GM12878 (cell line): ENCODE measurements at regions not wholly inside any gene's neighbourhood (a gene's known extent, or its start where the extent isn't known, plus 50 kb on each side); places are given as distances from the start of the nearest gene placed in this dataset.

Experiments
- ATAC-seq: fragments of 200-7000 bp; cut with Tn5 transposase; 3 replicates; pipeline ENCODE4 v1.9.1; 2020; ENCODE audit warnings: mild to moderate bottlenecking, moderate library complexity
- BruUV-seq: library from RNA; stranded (reverse); fragments of 400-500 nt; replicated peaks from 2 replicates; lab custom pipeline; 2021; lab: Mats Ljungman, UMichigan
- CTCF ChIA-PET: fragments of 300-600 bp; sonication (Branson Sonifier 250); formaldehyde crosslinking; extraction: SDS; loops from one replicate; lab custom pipeline; 2021; ENCODE audit warnings: inconsistent platforms; lab: Yijun Ruan, JAX
- POLR2A ChIA-PET: fragments of 350-600 bp; formaldehyde crosslinking; extraction: SDS; loops from one replicate; lab custom pipeline; 2021; ENCODE audit warnings: inconsistent platforms; lab: Charles Lee
- RAD21 ChIA-PET: fragments of 300-600 bp; sonication (Branson Sonifier 250); formaldehyde crosslinking; loops from one replicate; lab custom pipeline; 2023; ENCODE audit warnings: antibody characterized with exemption; ENCODE audit not compliant: unreplicated experiment; lab: Charles Lee
- SMC1A ChIA-PET: fragments of 300-600 bp; sonication (Branson Sonifier 250); formaldehyde crosslinking; loops from one replicate; lab custom pipeline; 2023; ENCODE audit not compliant: unreplicated experiment, uncharacterized antibody; lab: Charles Lee
- DNase-seq: peaks from one replicate; pipeline ENCODE4 v3.0.0-alpha.2; 2011; ENCODE audit warnings: low read depth, low spot score
- FAIRE-seq: peaks from 3 replicates; lab custom pipeline; 2011; peaks lifted over from hg19 to GRCh38; lab: Jason Lieb, UNC
- H2AFZ ChIP-seq: 2 replicates; pipeline ENCODE4 v1.6.0; 2011; ENCODE audit warnings: low read depth, low read length, control low read depth; ENCODE audit not compliant: control insufficient read depth
- H3K27ac ChIP-seq: 2 replicates; pipeline ENCODE4 v1.5.1; 2011; ENCODE audit warnings: control low read depth; ENCODE audit not compliant: control insufficient read depth, insufficient read depth
- H3K27me3 ChIP-seq, 2 experiments: replicated peaks in 1 of 2; 2 replicates each; pipeline versions ENCODE4 v1.6.0 to v1.6.1; 2011; ENCODE audit warnings: low read length in 1 of 2; ENCODE audit not compliant: control insufficient read depth in 2 of 2, insufficient read depth in 2 of 2
- H3K36me3 ChIP-seq, 2 experiments: 2 replicates each; pipeline ENCODE4 v1.5.1; 2011; ENCODE audit warnings: low read length in 1 of 2; ENCODE audit not compliant: control insufficient read depth in 2 of 2, insufficient read depth in 2 of 2
- H3K4me1 ChIP-seq: 2 replicates; pipeline ENCODE4 v1.6.1; 2011; ENCODE audit warnings: mild to moderate bottlenecking, low read length, moderate library complexity, mixed read lengths; ENCODE audit not compliant: control insufficient read depth, insufficient read depth
- H3K4me2 ChIP-seq: 2 replicates; pipeline ENCODE4 v1.6.0; 2011; ENCODE audit warnings: control low read depth; ENCODE audit not compliant: control insufficient read depth, insufficient read depth
- H3K4me3 ChIP-seq: fragments of 200-600 bp; sonication (generic); 2 replicates; pipeline ENCODE4 v1.5.1; 2016
- H3K79me2 ChIP-seq: 2 replicates; pipeline ENCODE4 v1.6.0; 2011; ENCODE audit warnings: low read length; ENCODE audit not compliant: control insufficient read depth, insufficient read depth
- H3K9ac ChIP-seq: 2 replicates; pipeline ENCODE4 v1.8.0; 2011; ENCODE audit warnings: low read length, control low read depth, mixed read lengths; ENCODE audit not compliant: control insufficient read depth, insufficient read depth
- H3K9me3 ChIP-seq: replicated peaks from 3 replicates; pipeline ENCODE4 v1.5.1; 2011; ENCODE audit warnings: mild to moderate bottlenecking, low read length; ENCODE audit not compliant: control insufficient read depth, insufficient read depth
- H4K20me1 ChIP-seq: 2 replicates; pipeline ENCODE4 v1.6.0; 2011; ENCODE audit not compliant: control insufficient read depth, insufficient read depth
- CEBPZ ChIP-seq: fragments of 150-350 bp; IDR thresholded peaks from 2 replicates; pipeline ENCODE4 v1.6.1; 2016; ENCODE audit warnings: low read depth, low read length
- ELK1 ChIP-seq: IDR thresholded peaks from 2 replicates; pipeline ENCODE4 v1.6.1; 2012; ENCODE audit warnings: low read depth, low read length, improper control_type of control experiment
- EZH2 ChIP-seq: IDR thresholded peaks from 2 replicates; pipeline ENCODE4 v1.6.1; 2012; ENCODE audit warnings: low read depth, mild to moderate bottlenecking, control low read depth, inconsistent platforms, low read length, borderline replicate concordance; ENCODE audit not compliant: control insufficient read depth
- FOS ChIP-seq: IDR thresholded peaks from 3 replicates; pipeline ENCODE4 v1.6.1; 2011; ENCODE audit warnings: borderline replicate concordance; ENCODE audit not compliant: insufficient read length; ENCODE audit errors: extremely low read depth
- GATAD2B ChIP-seq: fragments of 450-650 bp; conservative IDR thresholded peaks from 2 replicates; pipeline ENCODE4 v1.6.1; 2017; ENCODE audit warnings: low read depth, mild to moderate bottlenecking, moderate library complexity
- POU2F2 ChIP-seq: IDR thresholded peaks from 3 replicates; pipeline ENCODE4 v1.6.1; 2011; ENCODE audit warnings: low read depth, mild to moderate bottlenecking, low read length, borderline replicate concordance
- RB1 ChIP-seq: fragments of 450-650 bp; formaldehyde crosslinking; IDR thresholded peaks from 2 replicates; pipeline ENCODE4 v1.6.1; 2017; ENCODE audit warnings: mild to moderate bottlenecking, borderline replicate concordance
- RFX5 ChIP-seq: IDR thresholded peaks from 2 replicates; pipeline ENCODE4 v1.6.1; 2011; ENCODE audit warnings: low read depth, low read length, improper control_type of control experiment
- SREBF1 ChIP-seq: IDR thresholded peaks from 2 replicates; pipeline ENCODE4 v1.6.1; 2012; ENCODE audit warnings: mild to moderate bottlenecking, low read length
- SRF ChIP-seq, 2 experiments: IDR thresholded peaks; 2 replicates each; pipeline ENCODE4 v1.6.1; 2011; ENCODE audit warnings: low read depth in 2 of 2, low read length in 2 of 2, mild to moderate bottlenecking in 1 of 2, moderate library complexity in 1 of 2
- WRNIP1 ChIP-seq: IDR thresholded peaks from 2 replicates; pipeline ENCODE4 v1.6.1; 2011; ENCODE audit warnings: low read depth, low read length, improper control_type of control experiment, borderline replicate concordance
- ZNF217 ChIP-seq: fragments of 450-650 bp; IDR thresholded peaks from 2 replicates; pipeline ENCODE4 v1.6.1; 2017; ENCODE audit warnings: antibody characterized with exemption, mild to moderate bottlenecking
- WGBS: methylation state at CpG from one replicate; pipeline ENCODE4 v1.1.6; 2016; ENCODE audit warnings: low lambda C conversion rate; ENCODE audit not compliant: insufficient replicate concordance, insufficient coverage; ENCODE audit errors: missing lambda C conversion rate; 5-methylcytosine and 5-hydroxymethylcytosine counted together
- in situ Hi-C: fragments of 300-500 bp; cut with MboI; formaldehyde crosslinking; loops from 9 replicates; pipeline ENCODE4 v1.14.3; 2018; ENCODE audit warnings: mixed read lengths
- intact Hi-C: fragments of 100-400 bp; cut with micrococcal nuclease; formaldehyde crosslinking; loops from one replicate; pipeline ENCODE4 v1.14.2; 2022; ENCODE audit not compliant: unreplicated experiment

- Histone ChIP-seq H3K4me1 (no peaks in the 10 kb centered on the region), H3K4me2 (no peak overlapping the region), H3K79me2 (no peaks in the 10 kb centered on the region), H3K36me3 (no peaks in the 10 kb centered on the region), H2AFZ (no peak overlapping the region), H4K20me1 (no peaks in the 10 kb centered on the region), H3K27ac (no peak overlapping the region), H3K4me3 (no peak overlapping the region), H3K9ac (no peak overlapping the region), H3K9me3 (no peaks in the 10 kb centered on the region), H3K27me3 (no peaks in the 10 kb centered on the region)
- no peak for ATAC-seq
- intact Hi-C loops, result no loop called here
- in situ Hi-C loops, result no loop called here
- CTCF ChIA-PET, result no interaction called here
- RAD21 ChIA-PET, result no interaction called here
- SMC1A ChIA-PET, result no interaction called here
- no peak for FAIRE-seq
- POLR2A ChIA-PET, result no interaction called here
- TF ChIP-seq SRF (IDR thresholded peaks at IDR 0.05; ENCODE audit: low read depth in 2 of 2, low read length in 2 of 2), result no peak
- no TSS peak for BruUV-seq
- no peak for DNase-seq
Observed at GRCh38 chr3:22378869-22379268, 627.9 kb upstream of the ZNF385D start.

GRCh38 chr3:22380253-22380652 is 629.2 kb upstream of the ZNF385D start:
- CTCF ChIA-PET, result no interaction called here
- H3K9ac ChIP-seq, result no peak overlapping the region
- in situ Hi-C loops (no loop called here), intact Hi-C loops (no loop called here)
- no peak overlapping the region for H3K4me2 ChIP-seq
- H3K79me2 ChIP-seq, result no peaks in the 10 kb centered on the region
- no peaks in the 10 kb centered on the region for H3K27me3 ChIP-seq
- no peak overlapping the region for H3K27ac ChIP-seq
- DNase-seq (no peak), ATAC-seq (no peak), FAIRE-seq (no peak)
- no peaks in the 10 kb centered on the region for H4K20me1 ChIP-seq
- SMC1A ChIA-PET, result no interaction called here
- 21% methylated on average over 4 of the region's 4 CpGs for WGBS
- RAD21 ChIA-PET, result no interaction called here
- H3K36me3 ChIP-seq, result no peaks in the 10 kb centered on the region
- no TSS peak for BruUV-seq
- H3K4me1 ChIP-seq, result no peaks in the 10 kb centered on the region
- no peaks in the 10 kb centered on the region for H3K9me3 ChIP-seq
- H2AFZ ChIP-seq, result no peak overlapping the region
- POLR2A ChIA-PET, result no interaction called here
- no peak overlapping the region for H3K4me3 ChIP-seq
- TF ChIP-seq ZNF217, result no peak
- TF ChIP-seq ELK1, result no peak
- no peak for TF ChIP-seq WRNIP1
- TF ChIP-seq FOS, result no peak
- no peak for TF ChIP-seq SREBF1
- TF ChIP-seq GATAD2B, result no peak
- TF ChIP-seq RB1, result no peak
- TF ChIP-seq CEBPZ, result no peak
- no peak for TF ChIP-seq EZH2
- no peak for TF ChIP-seq POU2F2
- TF ChIP-seq RFX5, result no peak
